Activated T-helper 1 cell treated with anti-CD3 and anti-CD28 coated beads, Interleukin-12 subunit alpha, Interleukin-12 subunit beta, Interleukin-2, Interleukin-4 antibody, amounts not matched to agents 30 ng/mL and 10 ng/mL and 1 ng/mL, durations not matched to agents 14 hours and 24 hours and 36 hours (primary cell): ENCODE measurements at regions not wholly inside any gene's neighbourhood (a gene's known extent, or its start where the extent isn't known, plus 50 kb on each side); places are given as distances from the start of the nearest gene placed in this dataset.

Source experiments
- DNase-seq: peaks from one replicate; pipeline ENCODE4 v3.0.0; 2021; ENCODE audit warnings: low spot score
- H3K27ac Mint-ChIP-seq: one replicate; pipeline ENCODE4 v1.8.0; 2021; ENCODE audit warnings: mild to moderate bottlenecking, mixed read lengths
- H3K27me3 Mint-ChIP-seq: one replicate; pipeline ENCODE4 v1.8.0; 2022; ENCODE audit warnings: mild to moderate bottlenecking, moderate library complexity, mixed read lengths; ENCODE audit not compliant: insufficient read depth
- H3K36me3 Mint-ChIP-seq: one replicate; pipeline ENCODE4 v1.8.0; 2021; ENCODE audit warnings: low read depth, mixed read lengths
- H3K4me1 Mint-ChIP-seq: one replicate; pipeline ENCODE4 v1.8.0; 2021; ENCODE audit warnings: low read depth, mixed read lengths
- H3K4me3 Mint-ChIP-seq: one replicate; pipeline ENCODE4 v1.8.0; 2021; ENCODE audit warnings: mild to moderate bottlenecking, moderate library complexity, mixed read lengths
- H3K9me3 Mint-ChIP-seq: one replicate; pipeline ENCODE4 v1.8.0; 2021; ENCODE audit warnings: mixed read lengths
- intact Hi-C: fragments of 100-400 bp; cut with micrococcal nuclease; formaldehyde crosslinking; loops from one replicate; pipeline ENCODE4 v1.15.1; 2024

GRCh38 chr4:107094332-107094731 lies 58.2 kb upstream of the DKK2 start:
- Mint-ChIP-seq H3K27me3 (no peaks in the 10 kb centered on the region), H3K27ac (no peak overlapping the region), H3K9me3 (no peaks in the 10 kb centered on the region), H3K4me3 (no peak overlapping the region), H3K4me1 (no peaks in the 10 kb centered on the region), H3K36me3 (no peaks in the 10 kb centered on the region)
- no peak for DNase-seq
- intact Hi-C loops = no loop called here
